ENCODE measurements at regions not wholly inside any gene's neighbourhood (a gene's known extent, or its start where the extent isn't known, plus 50 kb on each side); places are given as distances from the start of the nearest gene placed in this dataset.

- ATAC-seq = no peak
- Histone ChIP-seq H3K9me3 (no peaks in the 10 kb centered on the region), H3K4me1 (peaks cover 0 to 1% (median 0%) of the 10 kb centered on the region in 3 donors), H3K4me3 (no peak overlapping the region), H3K27ac (no peak overlapping the region), H3K36me3 (no peaks in the 10 kb centered on the region), H3K27me3 (no peaks in the 10 kb centered on the region)
- TF ChIP-seq POLR2A (IDR thresholded peaks at IDR 0.05) (no peak), CTCF (IDR thresholded peaks at IDR 0.05) (no peak), EP300 (IDR thresholded peaks at IDR 0.05) (no peak), POLR2AphosphoS5 (IDR thresholded peaks at IDR 0.05) (no peak)
- WGBS, 2 donors (ENCODE audit: low coverage in 1 of 2) = 74 to 93% methylated on average over 4 of the region's 4 CpGs
These were observed 70.3 kb upstream of the HEY2 start for GRCh38 chr6:125679128-125679527.

GRCh38 chr6:125679651-125680050 is 69.8 kb upstream of the HEY2 start:
- no peak for TF ChIP-seq CTCF (IDR thresholded peaks at IDR 0.05)
- no peak for TF ChIP-seq POLR2AphosphoS5 (IDR thresholded peaks at IDR 0.05)
- no peak for TF ChIP-seq EP300 (IDR thresholded peaks at IDR 0.05)
- no peak for TF ChIP-seq POLR2A (IDR thresholded peaks at IDR 0.05)
- 42 to 50% methylated on average over 1 to 2 of the region's 2 CpGs for WGBS, 2 donors (ENCODE audit: low coverage in 1 of 2)
- ATAC-seq = no peak
- Histone ChIP-seq H3K4me3 (no peak overlapping the region), H3K36me3 (no peaks in the 10 kb centered on the region), H3K27me3 (no peaks in the 10 kb centered on the region), H3K4me1 (no peaks in the 10 kb centered on the region), H3K27ac (no peak overlapping the region), H3K9me3 (no peaks in the 10 kb centered on the region)

- Histone ChIP-seq H3K27me3 (no peaks in the 10 kb centered on the region), H3K4me1 (no peaks in the 10 kb centered on the region), H3K9me3 (no peaks in the 10 kb centered on the region), H3K4me3 (no peak overlapping the region), H3K27ac (no peak overlapping the region), H3K36me3 (no peaks in the 10 kb centered on the region)
- TF ChIP-seq CTCF (IDR thresholded peaks at IDR 0.05) (no peak), EP300 (IDR thresholded peaks at IDR 0.05) (no peak), POLR2AphosphoS5 (IDR thresholded peaks at IDR 0.05) (no peak), POLR2A (IDR thresholded peaks at IDR 0.05) (no peak)
- ATAC-seq = no peak
These were observed 66.5 kb upstream of the HEY2 start for GRCh38 chr6:125682939-125683338.

- no peak for ATAC-seq
- H3K4me1 ChIP-seq = no peaks in the 10 kb centered on the region
- no peak overlapping the region for H3K27ac ChIP-seq
These were observed 61.3 kb upstream of the HEY2 start for GRCh38 chr6:125688138-125688537.

More at GRCh38 chr6:125688138-125688537, 61.3 kb upstream of the HEY2 start:
- H3K27me3 ChIP-seq = no peaks in the 10 kb centered on the region
- H3K36me3 ChIP-seq = no peaks in the 10 kb centered on the region
- TF ChIP-seq CTCF (IDR thresholded peaks at IDR 0.05) (no peak), EP300 (IDR thresholded peaks at IDR 0.05) (no peak), POLR2A (IDR thresholded peaks at IDR 0.05) (no peak), POLR2AphosphoS5 (IDR thresholded peaks at IDR 0.05) (no peak)
- WGBS, 2 donors (ENCODE audit: low coverage in 1 of 2) = 87 to 100% methylated on average over 1 of the region's 1 CpG
- H3K9me3 ChIP-seq = peaks cover 0 to 14% (median 0%) of the 10 kb centered on the region in 3 donors
- no peak overlapping the region for H3K4me3 ChIP-seq
